Panc1 (cell line): ENCODE measurements at regions not wholly inside any gene's neighbourhood (a gene's known extent, or its start where the extent isn't known, plus 50 kb on each side); places are given as distances from the start of the nearest gene placed in this dataset.

ENCODE experiments used
- ATAC-seq: fragments of 200-7000 bp; cut with Tn5 transposase; 2 replicates; pipeline ENCODE4 v1.9.1; 2020; ENCODE audit warnings: mild to moderate bottlenecking, moderate library complexity
- BruUV-seq: library from RNA; stranded (reverse); fragments of 400-500 nt; replicated peaks from 2 replicates; lab custom pipeline; 2021; lab: Mats Ljungman, UMichigan
- CTCF ChIA-PET: fragments of 300-600 bp; sonication (Branson Sonifier 250); formaldehyde crosslinking; loops from one replicate; lab custom pipeline; 2022; ENCODE audit warnings: antibody characterized with exemption; lab: Charles Lee
- POLR2A ChIA-PET: fragments of 300-600 bp; sonication (Branson Sonifier 250); formaldehyde crosslinking; loops from one replicate; lab custom pipeline; 2022; ENCODE audit warnings: antibody characterized with exemption; lab: Charles Lee
- DNase-seq: peaks from one replicate; pipeline ENCODE4 v3.0.0-alpha.2; 2010; ENCODE audit warnings: low read depth, low spot score
- H3K27ac ChIP-seq: 2 replicates; pipeline ENCODE4 v1.5.1; 2011; ENCODE audit warnings: mild to moderate bottlenecking, low read length, inconsistent platforms
- H3K27me3 ChIP-seq: fragments of 200-500 bp; sonication (Bioruptor generic); 2 replicates; pipeline ENCODE4 v1.6.0; 2014; ENCODE audit warnings: low read length, inconsistent platforms; ENCODE audit not compliant: control insufficient read depth, insufficient read depth
- H3K36me3 ChIP-seq: fragments of 200-500 bp; sonication (Bioruptor generic); 2 replicates; pipeline ENCODE4 v1.5.1; 2014; ENCODE audit warnings: inconsistent platforms, mild to moderate bottlenecking, low read length, moderate library complexity; ENCODE audit not compliant: control insufficient read depth, insufficient read depth
- H3K4me1 ChIP-seq: 2 replicates; pipeline ENCODE4 v1.5.1; 2011; ENCODE audit warnings: inconsistent platforms, mild to moderate bottlenecking, low read length, moderate library complexity; ENCODE audit not compliant: control insufficient read depth, insufficient read depth
- H3K4me3 ChIP-seq, 2 experiments: 2 replicates each; pipeline ENCODE4 v1.5.1; 2011 to 2012; ENCODE audit warnings: low read depth in 2 of 2, low read length in 2 of 2, mild to moderate bottlenecking in 2 of 2, inconsistent platforms in 1 of 2, moderate library complexity in 1 of 2
- H3K9me3 ChIP-seq: fragments of 200-500 bp; sonication (Bioruptor generic); 2 replicates; pipeline ENCODE4 v1.5.1; 2014; ENCODE audit warnings: low read depth, mild to moderate bottlenecking, inconsistent platforms, low read length, moderate library complexity; ENCODE audit not compliant: control insufficient read depth, insufficient read depth
- CTCF ChIP-seq: fragments of 450-650 bp; IDR thresholded peaks from 2 replicates; pipeline ENCODE4 v1.5.1; 2017; ENCODE audit warnings: mild to moderate bottlenecking
- POLR2AphosphoS5 ChIP-seq: IDR thresholded peaks from 2 replicates; pipeline ENCODE4 v1.6.1; 2012; ENCODE audit warnings: mild to moderate bottlenecking, low read depth, low read length, moderate library complexity
- SIN3A ChIP-seq: IDR thresholded peaks from 2 replicates; pipeline ENCODE4 v1.6.1; 2012; ENCODE audit warnings: low read depth, mild to moderate bottlenecking, low read length, moderate library complexity, borderline replicate concordance; ENCODE audit not compliant: insufficient read depth
- TCF7L2 ChIP-seq: IDR thresholded peaks from 2 replicates; pipeline ENCODE4 v1.6.1; 2011; ENCODE audit warnings: mild to moderate bottlenecking, low read depth, low read length, inconsistent platforms
- in situ Hi-C: cut with HindIII; loops from 2 replicates; pipeline ENCODE4 v1.10.0; 2016; ENCODE audit warnings: low sequenced_read_pairs, low pct_unique_long_range_greater_than_20kb
- intact Hi-C: fragments of 100-400 bp; cut with micrococcal nuclease; formaldehyde crosslinking; loops from one replicate; pipeline ENCODE4 v1.10.0; 2022; ENCODE audit not compliant: unreplicated experiment
- TF ChIP-seq, protein P1 (sequence below), 2 experiments: IDR thresholded peaks; 2 replicates each; pipeline ENCODE4 v1.6.1; 2011 to 2012; ENCODE audit warnings: low read depth in 2 of 2, control low read depth in 1 of 2, low read length in 1 of 2, mild to moderate bottlenecking in 1 of 2, moderate library complexity in 1 of 2; ENCODE audit not compliant: insufficient read depth in 1 of 2

DNA sequence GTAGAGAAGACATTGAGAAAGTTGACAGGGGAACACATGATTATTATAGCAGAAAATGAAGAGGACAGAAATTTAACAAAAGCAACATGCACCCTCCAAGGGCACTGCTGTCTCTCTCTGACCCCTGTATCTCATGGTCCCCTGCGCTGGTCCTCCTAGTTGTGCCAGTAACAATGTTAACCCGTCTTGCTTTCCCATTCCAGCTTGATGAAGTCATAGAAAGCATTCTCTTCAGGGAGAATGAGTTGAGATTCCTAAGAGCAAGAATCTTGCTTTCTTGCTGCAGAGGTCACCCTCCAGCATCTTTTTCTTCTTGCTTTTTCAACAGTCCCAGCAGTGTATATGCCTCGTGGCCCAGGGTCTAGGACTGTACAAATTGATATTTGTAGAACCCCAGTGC, 279.6 kb upstream of the ADAMTSL1 start:
- Histone ChIP-seq H3K4me1 (no peaks in the 10 kb centered on the region), H3K4me3 (no peak overlapping the region), H3K9me3 (no peaks in the 10 kb centered on the region), H3K27me3 (no peaks in the 10 kb centered on the region), H3K27ac (no peak overlapping the region), H3K36me3 (no peaks in the 10 kb centered on the region)
- POLR2A ChIA-PET = no interaction called here
- CTCF ChIA-PET = no interaction called here
- ATAC-seq = no peak
- no TSS peak for BruUV-seq
- DNase-seq = no peak
- intact Hi-C loops = no loop called here
- in situ Hi-C loops = no loop called here
- TF ChIP-seq POLR2AphosphoS5 (no peak), CTCF (no peak), SIN3A (no peak)

DNA sequence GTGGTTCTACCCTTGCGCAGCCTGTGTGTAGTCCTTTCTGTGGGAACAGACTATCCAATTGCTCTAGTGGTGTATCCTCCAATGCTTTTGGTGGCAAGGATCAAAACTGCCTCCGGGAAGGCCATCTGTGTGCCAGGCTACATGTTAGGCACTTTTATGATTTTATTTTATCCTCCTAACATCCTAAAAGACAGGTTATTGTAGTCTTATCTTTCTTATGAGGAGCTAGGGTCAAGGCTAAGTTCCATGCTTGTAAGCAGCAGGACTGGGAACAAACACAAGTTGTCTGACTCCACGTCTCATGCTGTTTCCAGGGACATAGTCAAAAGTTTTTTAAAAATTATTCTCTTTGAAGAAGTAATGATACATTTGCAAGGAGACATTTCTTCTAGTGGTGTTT, 278.7 kb upstream of the ADAMTSL1 start:
- no peaks in the 10 kb centered on the region for H3K36me3 ChIP-seq
- no peak for ATAC-seq
- TF ChIP-seq SIN3A (no peak), POLR2AphosphoS5 (no peak), TCF7L2 (no peak)
- TF ChIP-seq, protein P1, sequence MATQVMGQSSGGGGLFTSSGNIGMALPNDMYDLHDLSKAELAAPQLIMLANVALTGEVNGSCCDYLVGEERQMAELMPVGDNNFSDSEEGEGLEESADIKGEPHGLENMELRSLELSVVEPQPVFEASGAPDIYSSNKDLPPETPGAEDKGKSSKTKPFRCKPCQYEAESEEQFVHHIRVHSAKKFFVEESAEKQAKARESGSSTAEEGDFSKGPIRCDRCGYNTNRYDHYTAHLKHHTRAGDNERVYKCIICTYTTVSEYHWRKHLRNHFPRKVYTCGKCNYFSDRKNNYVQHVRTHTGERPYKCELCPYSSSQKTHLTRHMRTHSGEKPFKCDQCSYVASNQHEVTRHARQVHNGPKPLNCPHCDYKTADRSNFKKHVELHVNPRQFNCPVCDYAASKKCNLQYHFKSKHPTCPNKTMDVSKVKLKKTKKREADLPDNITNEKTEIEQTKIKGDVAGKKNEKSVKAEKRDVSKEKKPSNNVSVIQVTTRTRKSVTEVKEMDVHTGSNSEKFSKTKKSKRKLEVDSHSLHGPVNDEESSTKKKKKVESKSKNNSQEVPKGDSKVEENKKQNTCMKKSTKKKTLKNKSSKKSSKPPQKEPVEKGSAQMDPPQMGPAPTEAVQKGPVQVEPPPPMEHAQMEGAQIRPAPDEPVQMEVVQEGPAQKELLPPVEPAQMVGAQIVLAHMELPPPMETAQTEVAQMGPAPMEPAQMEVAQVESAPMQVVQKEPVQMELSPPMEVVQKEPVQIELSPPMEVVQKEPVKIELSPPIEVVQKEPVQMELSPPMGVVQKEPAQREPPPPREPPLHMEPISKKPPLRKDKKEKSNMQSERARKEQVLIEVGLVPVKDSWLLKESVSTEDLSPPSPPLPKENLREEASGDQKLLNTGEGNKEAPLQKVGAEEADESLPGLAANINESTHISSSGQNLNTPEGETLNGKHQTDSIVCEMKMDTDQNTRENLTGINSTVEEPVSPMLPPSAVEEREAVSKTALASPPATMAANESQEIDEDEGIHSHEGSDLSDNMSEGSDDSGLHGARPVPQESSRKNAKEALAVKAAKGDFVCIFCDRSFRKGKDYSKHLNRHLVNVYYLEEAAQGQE (IDR thresholded peaks at IDR 0.05; ENCODE audit: insufficient read depth in 1 of 2, low read depth in 2 of 2, low read length in 1 of 2) = no peak
- H3K4me3 ChIP-seq = no peak overlapping the region
- BruUV-seq = no TSS peak
- ChIA-PET POLR2A (no interaction called here), CTCF (no interaction called here)
- H3K27me3 ChIP-seq = no peaks in the 10 kb centered on the region
- no peak overlapping the region for H3K27ac ChIP-seq
- intact Hi-C loops (no loop called here), in situ Hi-C loops (no loop called here)
- no peaks in the 10 kb centered on the region for H3K9me3 ChIP-seq
- DNase-seq = no peak
- no peaks in the 10 kb centered on the region for H3K4me1 ChIP-seq

DNA sequence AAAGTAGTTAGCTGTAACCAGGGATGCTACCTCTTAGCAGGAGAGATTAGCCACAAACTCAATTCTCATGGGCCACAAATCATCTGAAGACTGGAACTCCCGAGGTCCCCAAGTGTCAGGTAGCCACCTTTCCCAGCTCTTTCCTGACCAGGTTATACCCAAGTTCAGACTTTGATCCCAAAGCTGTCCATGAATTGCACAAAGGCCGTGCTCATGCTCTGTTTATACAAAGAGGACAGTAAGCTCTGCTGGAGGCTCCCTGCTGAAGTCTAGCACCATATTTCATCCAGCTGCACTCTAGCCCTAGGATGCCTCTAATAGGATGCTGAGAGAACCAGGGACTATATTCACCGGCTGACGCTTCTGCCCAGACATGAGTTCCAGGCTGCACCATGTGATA, 271.0 kb upstream of the ADAMTSL1 start:
- intact Hi-C loops = no loop called here
- in situ Hi-C loops = no loop called here
- ChIA-PET POLR2A (no interaction called here), CTCF (no interaction called here)
- H3K27ac ChIP-seq = no peak overlapping the region
- H3K4me1 ChIP-seq = no peaks in the 10 kb centered on the region
- BruUV-seq = no TSS peak
- no peaks in the 10 kb centered on the region for H3K27me3 ChIP-seq
- TF ChIP-seq SIN3A (no peak), POLR2AphosphoS5 (no peak), CTCF (no peak), TCF7L2 (no peak)
- TF ChIP-seq, protein P1 (IDR thresholded peaks at IDR 0.05; ENCODE audit: insufficient read depth in 1 of 2, low read depth in 2 of 2, low read length in 1 of 2) = no peak
- no peaks in the 10 kb centered on the region for H3K9me3 ChIP-seq
- H3K36me3 ChIP-seq = no peaks in the 10 kb centered on the region
- DNase-seq = no peak
- H3K4me3 ChIP-seq = no peak overlapping the region
- no peak for ATAC-seq
